ENCODE measurements at regions not wholly inside any gene's neighbourhood (a gene's known extent, or its start where the extent isn't known, plus 50 kb on each side); places are given as distances from the start of the nearest gene placed in this dataset.

- ChIA-PET POLR2A (no interaction called here), CTCF (no interaction called here)
- H3K27ac Mint-ChIP-seq, result no peak overlapping the region
- H3K4me3 Mint-ChIP-seq, result no peak overlapping the region
- TF ChIP-seq, protein P1, sequence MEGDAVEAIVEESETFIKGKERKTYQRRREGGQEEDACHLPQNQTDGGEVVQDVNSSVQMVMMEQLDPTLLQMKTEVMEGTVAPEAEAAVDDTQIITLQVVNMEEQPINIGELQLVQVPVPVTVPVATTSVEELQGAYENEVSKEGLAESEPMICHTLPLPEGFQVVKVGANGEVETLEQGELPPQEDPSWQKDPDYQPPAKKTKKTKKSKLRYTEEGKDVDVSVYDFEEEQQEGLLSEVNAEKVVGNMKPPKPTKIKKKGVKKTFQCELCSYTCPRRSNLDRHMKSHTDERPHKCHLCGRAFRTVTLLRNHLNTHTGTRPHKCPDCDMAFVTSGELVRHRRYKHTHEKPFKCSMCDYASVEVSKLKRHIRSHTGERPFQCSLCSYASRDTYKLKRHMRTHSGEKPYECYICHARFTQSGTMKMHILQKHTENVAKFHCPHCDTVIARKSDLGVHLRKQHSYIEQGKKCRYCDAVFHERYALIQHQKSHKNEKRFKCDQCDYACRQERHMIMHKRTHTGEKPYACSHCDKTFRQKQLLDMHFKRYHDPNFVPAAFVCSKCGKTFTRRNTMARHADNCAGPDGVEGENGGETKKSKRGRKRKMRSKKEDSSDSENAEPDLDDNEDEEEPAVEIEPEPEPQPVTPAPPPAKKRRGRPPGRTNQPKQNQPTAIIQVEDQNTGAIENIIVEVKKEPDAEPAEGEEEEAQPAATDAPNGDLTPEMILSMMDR (IDR thresholded peaks at IDR 0.05), result no peak
- ATAC-seq (ENCODE audit: low read depth) (no peak), DNase-seq (no peak)
- no peaks in the 10 kb centered on the region for H3K9me3 Mint-ChIP-seq
- H3K27me3 Mint-ChIP-seq, result peaks cover 11% of the 10 kb centered on the region
- intact Hi-C loops (cut with micrococcal nuclease), result no loop called here
- no peaks in the 10 kb centered on the region for H3K36me3 Mint-ChIP-seq (ENCODE audit: low read depth)
- peaks cover 9% of the 10 kb centered on the region for H3K4me1 Mint-ChIP-seq
Measured at GRCh38 chr2:217606296-217606695, 396.5 kb downstream of the TNS1 start.

DNA sequence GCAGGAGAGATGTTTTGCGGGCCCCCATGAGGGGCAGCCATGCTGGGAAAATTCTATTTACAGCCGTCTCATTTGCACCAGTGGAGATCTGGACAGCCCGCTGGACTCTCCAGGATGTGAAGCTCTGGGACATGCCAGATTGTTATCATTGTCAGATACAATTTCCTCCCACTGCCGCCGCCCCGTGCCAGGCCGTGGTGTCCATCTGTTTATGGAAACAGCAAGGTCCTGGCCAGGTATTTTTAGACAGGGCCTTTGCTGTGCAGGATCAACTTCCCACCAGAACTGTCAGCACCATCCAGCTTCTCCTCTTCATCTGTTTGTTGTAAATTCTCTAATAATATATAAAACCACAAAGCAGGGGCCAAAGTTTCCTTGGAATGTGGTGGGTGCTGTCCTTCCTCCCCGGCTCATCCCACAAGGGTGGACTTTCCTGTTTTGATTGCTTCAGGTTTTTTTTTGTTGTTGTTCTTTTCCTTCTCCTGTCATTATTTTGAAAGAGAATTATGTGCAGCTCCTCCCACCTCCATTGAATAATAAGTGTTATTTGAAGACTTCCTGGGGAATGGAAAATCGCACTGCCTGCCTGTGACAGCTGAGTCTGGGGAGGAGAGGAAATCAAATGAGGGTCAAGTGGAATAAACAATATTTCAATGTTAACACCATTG lies 398.1 kb downstream of the TNS1 start:
- ATAC-seq (ENCODE audit: low read depth) (no peak), DNase-seq (no peak)
- Mint-ChIP-seq H3K36me3 (ENCODE audit: low read depth) (no peaks in the 10 kb centered on the region), H3K27ac (no peak overlapping the region), H3K27me3 (peaks cover 15% of the 10 kb centered on the region), H3K4me3 (no peak overlapping the region), H3K9me3 (no peaks in the 10 kb centered on the region), H3K4me1 (no peaks in the 10 kb centered on the region)
- TF ChIP-seq, protein P1 (IDR thresholded peaks at IDR 0.05), result no peak
- ChIA-PET POLR2A (no interaction called here), CTCF (no interaction called here)
- intact Hi-C loops (cut with micrococcal nuclease), result no loop called here

- Mint-ChIP-seq H3K36me3 (ENCODE audit: low read depth) (no peaks in the 10 kb centered on the region), H3K27me3 (peaks cover 13% of the 10 kb centered on the region), H3K4me1 (no peaks in the 10 kb centered on the region), H3K9me3 (no peaks in the 10 kb centered on the region), H3K27ac (no peak overlapping the region), H3K4me3 (no peak overlapping the region)
- TF ChIP-seq, protein P1 (IDR thresholded peaks at IDR 0.05), result no peak
- ATAC-seq (ENCODE audit: low read depth) (no peak), DNase-seq (no peak)
- intact Hi-C loops (cut with micrococcal nuclease), result no loop called here
- ChIA-PET CTCF (no interaction called here), POLR2A (no interaction called here)
Measured at GRCh38 chr2:217601601-217602000, 401.2 kb downstream of the TNS1 start.

- CTCF ChIA-PET, result no interaction called here
Measured at GRCh38 chr2:217599906-217600305, 402.9 kb downstream of the TNS1 start.

GRCh38 chr2:217597681-217598080 lies 405.1 kb downstream of the TNS1 start:
- no peaks in the 10 kb centered on the region for H3K9me3 Mint-ChIP-seq
- TF ChIP-seq, protein P1 (IDR thresholded peaks at IDR 0.05), result no peak
- no peaks in the 10 kb centered on the region for H3K36me3 Mint-ChIP-seq (ENCODE audit: low read depth)
- ChIA-PET CTCF (no interaction called here), POLR2A (no interaction called here)
- ATAC-seq (ENCODE audit: low read depth), result no peak
- H3K4me1 Mint-ChIP-seq, result peaks cover 11% of the 10 kb centered on the region
- no peak overlapping the region for H3K27ac Mint-ChIP-seq
- no peak overlapping the region for H3K4me3 Mint-ChIP-seq
- H3K27me3 Mint-ChIP-seq, result peaks cover 14% of the 10 kb centered on the region
- DNase-seq, result no peak
- intact Hi-C loops (cut with micrococcal nuclease), result no loop called here

More at GRCh38 chr2:217599906-217600305, 402.9 kb downstream of the TNS1 start:
- no peaks in the 10 kb centered on the region for H3K4me1 Mint-ChIP-seq
- no peaks in the 10 kb centered on the region for H3K36me3 Mint-ChIP-seq (ENCODE audit: low read depth)
- ATAC-seq (ENCODE audit: low read depth) (no peak), DNase-seq (no peak)
- no peak overlapping the region for H3K27ac Mint-ChIP-seq
- TF ChIP-seq, protein P1 (IDR thresholded peaks at IDR 0.05), result no peak
- peaks cover 14% of the 10 kb centered on the region for H3K27me3 Mint-ChIP-seq
- H3K4me3 Mint-ChIP-seq, result no peak overlapping the region
- intact Hi-C loops (cut with micrococcal nuclease), result no loop called here
- POLR2A ChIA-PET, result no interaction called here
- H3K9me3 Mint-ChIP-seq, result no peaks in the 10 kb centered on the region

Measured in activated B cell treated with CpG ODN at 0.5 μM for 24 hours (primary cell).